ENCODE measurements at regions not wholly inside any gene's neighbourhood (a gene's known extent, or its start where the extent isn't known, plus 50 kb on each side); places are given as distances from the start of the nearest gene placed in this dataset.
A peak's percentile ranks its signal among the peaks of the same experiment; 100 is the strongest.
"Not testable (repeated sequence)": the region's sequence is repeated elsewhere in the genome, so short reads cannot be mapped to it uniquely, and the experiment has no call there.

GRCh38 chr9:82117026-82117811 lies 128.6 kb downstream of the SPATA31D1 start:
- DNase-seq, result no peak

GRCh38 chr9:82122731-82123130 lies 134.2 kb downstream of the SPATA31D1 start:
- DNase-seq, result no peak

DNA sequence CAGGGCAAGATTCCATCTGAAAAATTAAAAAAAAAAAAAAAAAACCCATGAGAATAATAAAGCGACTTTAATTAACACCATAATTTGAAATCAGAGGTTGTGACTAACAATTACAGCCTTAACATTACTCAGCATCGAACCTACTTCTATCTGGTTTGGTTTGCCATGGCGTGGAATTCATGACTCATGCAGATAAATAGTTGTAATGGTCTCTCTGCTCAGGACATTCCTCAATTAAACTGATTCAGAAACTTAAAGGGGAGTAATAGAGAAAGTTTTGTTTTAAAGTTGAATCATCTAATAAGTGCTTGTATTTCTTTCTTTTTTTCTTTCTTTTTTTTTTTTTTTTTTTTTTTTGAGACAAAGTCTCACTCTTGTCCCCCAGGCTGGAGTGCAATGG lies 135.5 kb downstream of the SPATA31D1 start:
- no peak for DNase-seq

DNA sequence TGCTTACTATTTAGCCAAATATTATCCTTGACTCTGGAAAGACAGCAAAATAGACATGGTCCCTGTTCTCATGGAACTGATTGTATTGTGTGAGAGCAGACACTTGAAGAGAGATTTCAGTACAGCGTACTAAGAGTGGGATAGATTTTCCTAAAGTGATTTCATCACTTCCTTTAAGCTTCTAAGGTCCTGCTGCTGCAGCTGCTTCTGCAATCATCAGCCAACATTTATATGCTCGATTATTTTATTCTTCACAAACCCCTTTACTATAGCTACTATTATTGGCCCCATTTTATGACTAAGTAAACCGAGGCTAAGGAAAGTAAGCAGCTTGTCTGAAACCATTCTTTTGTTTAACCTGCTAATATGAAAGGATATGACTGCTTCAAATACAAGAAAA lies 137.7 kb downstream of the SPATA31D1 start:
- no peak for DNase-seq

DNA sequence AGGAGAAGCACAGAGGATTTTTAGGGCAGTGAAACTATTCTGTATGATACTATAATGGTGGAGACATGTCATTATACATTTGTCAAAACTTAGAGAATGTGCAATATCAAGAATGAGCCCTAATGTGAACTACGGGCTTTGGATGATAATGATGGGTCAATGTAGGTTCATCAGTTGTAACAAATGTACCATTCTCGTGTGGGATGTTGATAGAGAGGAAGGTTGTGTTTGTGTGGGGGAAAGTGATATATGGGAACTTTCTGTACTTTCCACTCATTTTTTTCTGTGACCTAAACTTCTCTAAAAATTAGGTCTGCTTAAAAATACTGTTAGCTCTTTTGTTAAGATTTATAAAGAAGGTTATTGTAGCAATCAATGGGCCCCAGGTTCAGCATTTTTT lies 138.9 kb downstream of the SPATA31D1 start:
- DNase-seq, result no peak

DNA sequence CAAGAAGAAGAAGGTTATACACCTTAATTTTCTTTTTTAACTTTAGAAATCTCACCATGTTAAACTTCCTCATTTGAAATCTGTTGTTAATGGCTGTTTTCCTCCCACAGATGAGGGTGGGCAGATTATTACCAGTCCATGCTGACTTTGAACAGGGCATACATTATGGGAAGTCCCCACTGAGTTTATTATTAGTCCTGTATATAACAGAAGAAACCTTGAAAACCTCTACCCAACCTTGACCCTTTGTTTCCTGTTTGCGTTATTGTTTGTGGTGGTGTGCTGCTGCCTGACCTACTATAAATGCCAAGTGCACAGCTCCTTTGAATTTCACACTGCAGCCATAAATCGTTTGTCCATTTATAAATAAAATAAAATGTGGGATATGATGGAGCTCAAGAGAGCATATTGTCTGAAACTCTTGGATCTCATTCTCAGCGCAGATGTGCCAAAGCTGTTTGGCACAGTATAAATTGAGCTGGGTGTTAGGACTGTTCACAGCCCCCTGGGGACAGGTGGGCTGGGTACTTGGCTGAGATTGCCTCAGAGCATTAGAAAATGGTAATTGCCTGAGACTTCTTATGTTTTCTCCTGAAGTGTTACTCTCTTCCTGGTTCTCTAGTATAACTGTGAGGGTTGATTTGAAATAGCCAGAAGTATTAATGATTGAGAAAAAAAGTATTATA lies 139.6 kb downstream of the SPATA31D1 start:
- no peak for DNase-seq

GRCh38 chr9:82129708-82130107 lies 141.1 kb downstream of the SPATA31D1 start:
- DNase-seq, result no peak

GRCh38 chr9:82130331-82131042 lies 141.9 kb downstream of the SPATA31D1 start:
- no peak for DNase-seq

DNA sequence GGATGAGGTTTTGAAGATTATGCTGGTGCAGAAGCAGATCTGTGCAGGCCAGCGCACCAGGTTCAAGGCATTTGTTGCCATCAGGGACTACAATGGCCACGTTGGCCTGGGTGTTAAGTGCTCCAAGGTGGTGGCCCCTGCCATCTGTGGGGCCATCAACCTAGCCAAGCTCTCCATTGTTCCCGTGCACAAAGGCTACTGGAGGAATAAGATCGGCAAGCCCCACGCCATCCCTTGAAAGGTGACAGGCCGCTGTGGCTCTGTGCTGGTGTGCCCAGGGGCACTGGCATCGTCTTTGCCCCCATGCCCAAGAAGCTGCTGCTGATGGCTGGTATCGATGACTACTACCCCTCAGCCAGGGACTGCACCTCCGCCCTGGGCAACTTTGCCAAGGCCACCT lies 142.5 kb downstream of the SPATA31D1 start:
- no peak for DNase-seq

DNA sequence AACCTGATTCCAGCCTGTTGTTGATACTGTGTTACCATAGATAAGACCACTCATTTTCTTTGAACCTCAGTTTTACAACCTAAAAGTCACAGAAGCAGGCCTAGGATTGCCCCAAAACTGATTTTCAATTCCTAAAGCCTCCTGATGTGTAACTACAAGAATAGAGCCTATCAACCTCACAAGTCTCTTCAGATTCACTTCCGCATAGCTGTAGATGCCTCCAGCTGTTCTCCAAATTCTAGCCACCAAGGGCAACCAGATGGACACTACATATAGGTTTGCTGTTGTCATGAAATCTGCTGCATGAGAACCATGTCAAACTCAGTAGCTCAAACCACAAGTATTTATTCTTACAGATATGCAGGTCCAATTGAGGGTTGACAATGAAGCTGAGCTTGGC lies 143.5 kb downstream of the SPATA31D1 start:
- no peak for DNase-seq

GRCh38 chr9:82134010-82134409 lies 145.4 kb downstream of the SPATA31D1 start:
- DNase-seq, result no peak

DNA sequence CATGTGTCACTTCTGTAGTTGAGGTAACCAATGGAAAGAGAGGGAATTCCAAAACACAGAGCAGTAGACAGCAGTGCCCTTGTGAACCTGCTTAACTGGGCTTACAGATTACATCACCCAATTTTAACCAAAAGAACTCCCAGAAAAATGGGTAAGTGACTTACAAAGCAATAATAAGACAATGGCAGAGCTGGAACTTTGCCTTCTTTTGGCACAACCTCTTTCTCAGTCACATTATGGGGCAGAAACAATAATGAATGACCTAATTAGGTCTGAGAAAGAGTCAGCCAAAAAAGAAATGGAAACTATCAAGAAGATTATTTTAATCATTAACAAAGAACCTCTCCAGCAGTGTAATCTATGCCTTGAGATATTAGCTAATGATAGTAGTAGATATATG lies 146.5 kb downstream of the SPATA31D1 start:
- DNase-seq, result no peak

DNA sequence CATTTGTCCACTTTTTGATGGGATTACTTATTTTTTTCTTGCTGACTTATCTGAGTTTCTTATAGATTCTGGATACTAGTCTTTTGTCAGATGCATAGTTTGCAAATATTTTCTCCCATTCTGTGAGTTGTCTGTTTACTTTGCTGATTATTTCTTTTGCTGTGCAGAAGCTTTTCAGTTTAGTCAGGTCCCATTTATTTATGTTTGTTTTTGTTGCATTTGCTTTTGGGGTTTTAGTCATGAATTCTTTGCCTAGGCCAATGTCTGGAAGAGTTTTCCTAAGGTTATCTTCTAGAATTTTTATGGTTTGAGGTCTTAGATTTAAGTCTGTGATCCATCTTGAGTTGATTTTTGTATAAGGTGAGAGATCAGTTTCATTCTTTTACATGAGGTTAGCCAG lies 149.5 kb downstream of the SPATA31D1 start:
- not testable (repeated sequence) for DNase-seq

GRCh38 chr9:82140471-82140870 lies 151.9 kb downstream of the SPATA31D1 start:
- DNase-seq, result no peak

GRCh38 chr9:82144803-82145202 lies 156.2 kb downstream of the SPATA31D1 start:
- DNase-seq, result no peak

DNA sequence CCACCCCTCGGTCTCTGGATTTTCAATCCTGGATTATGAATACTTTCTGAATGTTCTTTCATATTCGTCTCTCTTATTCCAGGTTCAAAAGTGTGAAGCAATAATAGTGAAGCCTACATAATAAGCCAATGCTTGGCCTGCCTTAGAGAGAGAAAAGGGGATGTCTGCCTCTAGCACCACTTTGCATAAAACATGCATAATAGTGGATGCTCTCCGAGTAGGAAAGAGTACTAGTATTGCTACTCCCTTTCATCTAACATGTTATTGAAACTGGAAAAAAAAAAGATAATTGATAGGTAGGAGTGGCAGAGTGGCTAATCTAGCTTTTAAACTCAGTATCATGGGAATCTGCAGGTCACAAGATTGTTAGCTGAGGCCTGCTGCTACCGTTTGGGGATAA lies 158.1 kb downstream of the SPATA31D1 start:
- no peak for DNase-seq

DNA sequence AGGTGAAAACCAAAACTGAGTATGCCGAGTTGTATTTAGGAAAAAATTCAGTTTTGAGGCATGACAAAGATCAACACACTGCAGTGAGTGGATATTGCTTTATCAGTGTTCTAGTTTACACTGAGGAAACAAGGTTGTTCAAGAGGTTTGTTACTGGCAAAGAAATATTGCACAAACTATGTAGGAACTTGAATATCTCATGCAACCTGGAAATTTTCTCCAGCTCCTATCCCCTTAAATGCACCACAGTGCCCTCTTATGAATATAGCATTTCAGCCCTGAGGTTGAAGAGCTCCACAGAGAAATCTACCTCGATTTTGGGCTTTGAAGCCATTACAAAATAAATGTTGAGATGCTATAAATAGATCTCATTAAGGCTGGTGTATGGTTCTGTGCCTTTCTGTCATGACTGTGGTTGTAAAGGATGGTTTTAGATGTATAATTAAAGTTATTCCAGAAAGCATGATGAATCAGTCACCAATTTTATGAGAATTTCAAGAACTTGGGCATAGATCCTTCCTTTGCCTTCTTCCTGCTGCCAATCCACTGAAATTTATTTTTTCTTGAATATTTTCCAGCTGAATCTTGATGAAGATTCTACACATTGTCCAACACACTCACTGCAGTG lies 159.3 kb downstream of the SPATA31D1 start:
- DNase-seq, result no peak

DNA sequence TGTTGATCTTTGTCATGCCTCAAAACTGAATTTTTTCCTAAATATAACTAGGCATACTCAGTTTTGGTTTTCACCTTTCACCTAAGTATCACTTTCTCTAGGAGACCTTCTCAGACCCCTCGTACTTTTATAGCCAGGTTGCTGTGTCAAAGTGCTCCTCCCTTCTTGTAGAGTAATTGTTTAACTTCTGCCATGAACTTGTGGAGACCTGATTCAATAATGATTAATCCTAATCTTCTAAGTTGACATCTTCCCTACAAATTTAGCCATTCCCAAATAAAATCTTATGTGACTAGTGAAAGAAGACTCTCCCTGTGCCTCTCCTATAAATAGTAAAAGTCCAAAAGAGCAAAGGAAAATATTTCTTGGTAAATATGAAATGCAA lies 159.8 kb downstream of the SPATA31D1 start:
- DNase-seq, result no peak

DNA sequence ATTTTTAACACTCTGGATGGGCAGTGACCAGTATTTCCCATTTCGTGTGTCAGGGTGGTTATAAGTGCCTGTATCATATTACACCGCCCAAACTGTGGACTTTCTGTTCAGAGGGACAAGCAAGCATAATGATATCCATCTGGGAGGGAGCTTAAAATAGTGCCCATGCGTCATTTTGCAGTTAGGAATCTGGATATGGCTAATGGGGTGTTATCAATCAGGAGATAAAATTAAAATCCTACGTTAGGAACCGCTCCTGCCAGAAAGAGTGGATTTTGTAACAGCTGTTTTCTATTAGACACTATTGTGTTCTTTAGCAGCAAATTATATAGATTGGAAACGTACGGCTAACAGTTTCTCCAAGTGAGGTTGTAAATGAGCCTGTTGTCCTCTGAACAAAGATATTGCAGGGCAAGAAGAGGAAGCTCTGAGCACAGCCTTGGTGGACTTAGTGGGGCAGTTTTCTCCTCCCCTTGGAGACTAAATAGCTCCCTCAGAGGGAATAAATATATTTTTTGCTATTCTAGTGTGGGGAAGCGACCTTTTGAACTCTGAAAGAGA lies 160.4 kb downstream of the SPATA31D1 start:
- DNase-seq, result no peak

DNA sequence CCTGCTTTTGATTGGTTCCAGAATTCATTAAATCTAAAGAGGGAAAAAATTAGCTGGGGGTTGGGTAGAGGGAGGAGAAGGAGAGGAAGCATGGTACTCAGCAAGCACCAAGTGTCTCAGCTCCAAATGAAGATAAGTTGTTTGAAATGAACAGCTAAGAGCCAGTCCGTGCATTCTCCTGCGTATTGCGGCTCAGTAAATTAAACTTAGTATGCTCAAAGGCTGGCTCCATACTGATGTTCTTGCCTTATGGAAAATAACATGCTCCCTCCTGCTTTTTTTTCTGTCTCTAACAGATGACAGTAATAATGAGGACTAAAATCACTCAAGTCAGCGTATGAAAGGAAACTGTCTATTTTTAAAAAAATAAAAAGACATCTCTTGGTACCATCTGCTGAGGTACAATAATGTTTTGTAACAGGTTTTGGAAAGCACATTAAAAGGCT lies 161.0 kb downstream of the SPATA31D1 start:
- DNase-seq, result peak in 1 of 2 experiments; percentile 20

- DNase-seq, result no peak
Observed at GRCh38 chr9:82152181-82152580, 163.6 kb downstream of the SPATA31D1 start.

- DNase-seq, result no peak
Observed at GRCh38 chr9:82153032-82153431, 164.5 kb downstream of the SPATA31D1 start.

DNA sequence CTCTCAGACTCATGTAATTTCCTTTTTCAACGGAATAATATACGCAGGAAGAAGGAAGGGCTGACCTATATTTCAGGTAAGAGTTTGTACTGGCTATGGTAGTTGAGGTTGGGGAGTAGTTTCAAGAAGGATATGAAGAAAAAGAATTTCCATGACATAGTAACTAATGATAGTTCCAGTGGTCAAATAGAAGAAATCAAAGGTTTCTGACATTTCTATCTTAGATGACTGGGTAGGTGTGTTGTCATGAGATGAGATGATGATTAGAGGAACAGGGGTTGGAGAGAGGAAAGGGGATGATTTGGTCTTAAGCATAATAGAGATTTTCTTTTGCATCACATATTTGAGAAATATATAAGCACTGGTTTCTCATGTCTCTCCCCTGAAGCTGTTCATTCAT lies 166.0 kb downstream of the SPATA31D1 start:
- DNase-seq, result no peak
